GM10248 (cell line): ENCODE measurements at regions not wholly inside any gene's neighbourhood (a gene's known extent, or its start where the extent isn't known, plus 50 kb on each side); places are given as distances from the start of the nearest gene placed in this dataset.

ENCODE experiments used
- CTCF ChIA-PET: fragments of 300-600 bp; sonication (Branson Sonifier 250); formaldehyde crosslinking; extraction: SDS; loops from one replicate; lab custom pipeline; 2021; ENCODE audit warnings: antibody characterized with exemption; lab: Yijun Ruan, JAX
- POLR2A ChIA-PET: fragments of 350-650 bp; sonication (Branson Sonifier 250); formaldehyde crosslinking; extraction: SDS; loops from one replicate; lab custom pipeline; 2020; ENCODE audit warnings: antibody characterized with exemption; lab: Yijun Ruan, JAX
- DNase-seq: peaks from one replicate; pipeline ENCODE4 v3.0.0; 2012; ENCODE audit errors: extremely low spot score
- TF ChIP-seq, protein P1 (sequence below): IDR thresholded peaks from 2 replicates; pipeline ENCODE4 v1.5.1; 2012; ENCODE audit warnings: mild to moderate bottlenecking, low read depth; ENCODE audit errors: extremely low read depth, missing control alignments, control extremely low read depth

DNA sequence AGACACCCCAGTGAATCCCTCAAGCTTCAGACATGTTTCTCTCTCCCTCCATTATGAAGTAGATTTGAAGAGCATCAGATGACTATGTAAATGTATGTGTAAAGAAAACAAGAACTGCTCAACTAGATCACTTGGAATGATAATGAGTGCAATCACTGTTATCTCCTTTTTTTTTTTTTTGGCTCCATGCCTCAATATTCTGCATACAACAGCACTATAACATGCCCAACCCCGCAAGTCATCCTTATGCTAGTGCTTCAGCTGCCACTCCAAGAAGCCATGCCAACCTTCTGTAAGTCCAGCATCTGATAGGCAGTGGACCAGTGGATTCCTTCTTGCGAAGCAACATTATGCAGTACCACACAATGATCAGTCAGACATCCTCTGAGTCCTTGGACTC lies 133.7 kb downstream of the TFPI2 start:
- DNase-seq, result no peak
- TF ChIP-seq, protein P1, sequence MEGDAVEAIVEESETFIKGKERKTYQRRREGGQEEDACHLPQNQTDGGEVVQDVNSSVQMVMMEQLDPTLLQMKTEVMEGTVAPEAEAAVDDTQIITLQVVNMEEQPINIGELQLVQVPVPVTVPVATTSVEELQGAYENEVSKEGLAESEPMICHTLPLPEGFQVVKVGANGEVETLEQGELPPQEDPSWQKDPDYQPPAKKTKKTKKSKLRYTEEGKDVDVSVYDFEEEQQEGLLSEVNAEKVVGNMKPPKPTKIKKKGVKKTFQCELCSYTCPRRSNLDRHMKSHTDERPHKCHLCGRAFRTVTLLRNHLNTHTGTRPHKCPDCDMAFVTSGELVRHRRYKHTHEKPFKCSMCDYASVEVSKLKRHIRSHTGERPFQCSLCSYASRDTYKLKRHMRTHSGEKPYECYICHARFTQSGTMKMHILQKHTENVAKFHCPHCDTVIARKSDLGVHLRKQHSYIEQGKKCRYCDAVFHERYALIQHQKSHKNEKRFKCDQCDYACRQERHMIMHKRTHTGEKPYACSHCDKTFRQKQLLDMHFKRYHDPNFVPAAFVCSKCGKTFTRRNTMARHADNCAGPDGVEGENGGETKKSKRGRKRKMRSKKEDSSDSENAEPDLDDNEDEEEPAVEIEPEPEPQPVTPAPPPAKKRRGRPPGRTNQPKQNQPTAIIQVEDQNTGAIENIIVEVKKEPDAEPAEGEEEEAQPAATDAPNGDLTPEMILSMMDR, result no peak
- ChIA-PET POLR2A (no interaction called here), CTCF (no interaction called here)

GRCh38 chr7:93751421-93751820 lies 139.1 kb downstream of the TFPI2 start:
- CTCF ChIA-PET, result interaction anchor here (0.9 to 1.3 kb wide), 4 partner anchors 10 to 31 kb away, joined by 3 to 4 read pairs (median 3); no protein-coding TSS in a partner anchor
- TF ChIP-seq, protein P1, result no peak
- POLR2A ChIA-PET, result no interaction called here
- DNase-seq, result no peak

- CTCF ChIA-PET, result interaction anchor here (0.9 to 1.3 kb wide), 3 partner anchors 19 to 31 kb away, joined by 3 to 4 read pairs (median 3); no protein-coding TSS in a partner anchor
These were observed 139.6 kb downstream of the TFPI2 start for GRCh38 chr7:93750986-93751385.

GRCh38 chr7:93747019-93747418 lies 143.5 kb downstream of the TFPI2 start:
- TF ChIP-seq, protein P1, result no peak
- CTCF ChIA-PET, result no interaction called here
- no peak for DNase-seq
- POLR2A ChIA-PET, result no interaction called here

More at GRCh38 chr7:93750986-93751385, 139.6 kb downstream of the TFPI2 start:
- TF ChIP-seq, protein P1, result no peak
- POLR2A ChIA-PET, result no interaction called here
- no peak for DNase-seq

DNA sequence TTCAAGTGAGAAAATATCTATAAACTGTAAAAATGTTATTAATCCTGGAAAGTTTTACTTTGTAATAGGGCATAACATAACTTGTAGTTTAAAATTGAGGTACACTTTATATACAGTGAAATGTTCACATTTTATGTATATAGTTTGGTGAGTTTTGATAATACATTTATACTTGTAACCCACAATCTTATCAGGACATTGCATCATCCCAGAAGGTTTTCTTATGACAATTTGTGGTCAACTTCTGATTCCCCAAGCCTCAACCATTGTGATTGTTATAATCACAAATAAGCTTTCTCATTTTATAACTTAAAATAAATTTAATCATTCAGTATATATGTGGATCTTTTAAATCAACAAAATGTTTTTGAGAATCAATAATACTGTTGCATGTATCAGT lies 151.1 kb downstream of the TFPI2 start:
- CTCF ChIA-PET, result no interaction called here
- POLR2A ChIA-PET, result no interaction called here
- DNase-seq, result no peak
- TF ChIP-seq, protein P1, result no peak

- TF ChIP-seq, protein P1, result no peak
- POLR2A ChIA-PET, result no interaction called here
- CTCF ChIA-PET, result interaction anchor here (1.3 kb wide), 1 partner anchor 22 kb away, joined by 4 read pairs; no protein-coding TSS in a partner anchor
- DNase-seq, result no peak
These were observed 152.6 kb downstream of the TFPI2 start for GRCh38 chr7:93737953-93738352.

DNA sequence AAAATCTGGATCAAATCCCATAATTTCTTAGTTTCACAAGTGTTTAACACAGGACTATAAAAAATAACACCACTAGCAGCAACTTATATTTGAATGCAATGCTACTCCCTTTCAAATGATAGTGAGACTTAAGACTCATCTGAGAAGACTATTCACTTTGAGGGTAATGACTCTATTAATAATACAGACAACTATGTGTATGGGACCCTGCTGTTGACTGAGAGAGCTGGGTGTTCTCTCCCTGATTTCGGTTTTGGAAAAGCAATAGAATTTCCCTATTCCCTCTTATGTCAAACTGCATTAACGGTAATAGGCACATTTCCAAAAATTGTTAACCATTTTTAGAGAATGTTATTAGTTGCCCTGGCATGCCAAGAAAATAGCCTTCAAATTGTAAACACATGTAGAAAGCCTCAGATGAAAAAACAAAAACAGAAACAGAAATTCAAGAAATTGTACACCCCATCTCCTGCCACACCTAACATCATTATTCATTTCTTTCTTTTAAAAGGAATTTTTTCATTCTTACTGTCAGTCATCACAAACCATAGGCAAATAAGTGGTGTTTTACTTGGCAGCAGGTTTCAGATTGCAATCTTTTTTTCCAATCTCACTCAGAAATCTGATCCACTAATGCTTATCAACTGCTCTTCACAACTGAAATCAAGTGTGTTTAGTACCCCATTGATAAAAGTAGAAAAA lies 153.7 kb downstream of the TFPI2 start:
- no peak for DNase-seq
- ChIA-PET CTCF (no interaction called here), POLR2A (no interaction called here)
- TF ChIP-seq, protein P1, result no peak
